SU-DHL-6 (cell line): ENCODE measurements at regions not wholly inside any gene's neighbourhood (a gene's known extent, or its start where the extent isn't known, plus 50 kb on each side); places are given as distances from the start of the nearest gene placed in this dataset.

Source experiments
- H2AFZ ChIP-seq: fragments of 200-600 bp; sonication (generic); 2 replicates; pipeline ENCODE4 v1.6.1; 2014; ENCODE audit warnings: low read depth, mild to moderate bottlenecking, moderate library complexity, mixed read lengths, antibody characterized with exemption, low read length; ENCODE audit not compliant: severe bottlenecking
- H3F3A ChIP-seq: fragments of 200-600 bp; shearing (Covaris generic); 2 replicates; pipeline ENCODE4 v1.6.0; 2016; ENCODE audit warnings: antibody characterized with exemption, mild to moderate bottlenecking; ENCODE audit not compliant: insufficient read depth
- H3K27ac ChIP-seq: fragments of 200-600 bp; sonication (generic); 2 replicates; pipeline ENCODE4 v1.5.1; 2016; ENCODE audit warnings: low read depth, mild to moderate bottlenecking, low read length, moderate library complexity, mixed read lengths
- H3K27me3 ChIP-seq: fragments of 200-600 bp; sonication (generic), shearing (Covaris generic); 2 replicates; pipeline ENCODE4 v1.6.0; 2014; ENCODE audit warnings: mild to moderate bottlenecking, low read length
- H3K36me3 ChIP-seq: fragments of 200-600 bp; sonication (generic); 2 replicates; pipeline ENCODE4 v1.6.1; 2014; ENCODE audit warnings: mild to moderate bottlenecking, low read length, mixed read lengths
- H3K4me2 ChIP-seq: fragments of 300-600, 200-600 bp; shearing (Covaris generic), sonication (generic); 2 replicates; pipeline ENCODE4 v1.6.0; 2014; ENCODE audit warnings: low read length, low read depth, mild to moderate bottlenecking; ENCODE audit not compliant: poor library complexity, severe bottlenecking
- H3K4me3 ChIP-seq: fragments of 200-600 bp; sonication (generic); 2 replicates; pipeline ENCODE4 v1.5.1; 2014; ENCODE audit warnings: antibody characterized with exemption, low read length, mild to moderate bottlenecking, mixed read lengths; ENCODE audit not compliant: insufficient read depth, poor library complexity, severe bottlenecking
- H3K79me2 ChIP-seq: fragments of 200-600 bp; sonication (generic); 2 replicates; pipeline ENCODE4 v1.6.1; 2014; ENCODE audit warnings: mild to moderate bottlenecking, low read length, moderate library complexity; ENCODE audit not compliant: insufficient read depth
- H3K9ac ChIP-seq: fragments of 200-600 bp; sonication (generic); 2 replicates; pipeline ENCODE4 v1.7.0; 2014; ENCODE audit warnings: mild to moderate bottlenecking, low read length
- H3K9me2 ChIP-seq: fragments of 200-600 bp; sonication (generic); replicated peaks from 2 replicates; pipeline ENCODE4 v1.6.1; 2014; ENCODE audit warnings: low read length; ENCODE audit not compliant: insufficient read depth
- H3K9me3 ChIP-seq: fragments of 200-600 bp; sonication (generic); 2 replicates; pipeline ENCODE4 v1.6.1; 2014; ENCODE audit warnings: low read length, mixed read lengths; ENCODE audit not compliant: insufficient read depth
- H4K20me1 ChIP-seq: fragments of 200-600 bp; sonication (generic); 2 replicates; pipeline ENCODE4 v1.6.1; 2014; ENCODE audit warnings: low read depth, mild to moderate bottlenecking, antibody characterized with exemption, low read length, moderate library complexity, mixed read lengths
- CTCF ChIP-seq: fragments of 200-600 bp; sonication (generic); IDR thresholded peaks from one replicate; pipeline ENCODE4 v1.5.1; 2017; ENCODE audit warnings: antibody characterized with exemption, mild to moderate bottlenecking, low read length, moderate library complexity; ENCODE audit not compliant: insufficient read depth, poor library complexity, severe bottlenecking
- EZH2phosphoT487 ChIP-seq: fragments of 200-600 bp; sonication (generic), shearing (Covaris generic); conservative IDR thresholded peaks from 2 replicates; pipeline ENCODE4 v1.6.1; 2018; ENCODE audit warnings: mild to moderate bottlenecking, antibody characterized with exemption, low read length, moderate library complexity, mixed read lengths

- H3K9ac ChIP-seq, result peak overlapping the region; percentile 10; the same call in 1 of the 2 replicates
- no peaks in the 10 kb centered on the region for H4K20me1 ChIP-seq
- H3K4me2 ChIP-seq, result peak overlapping the region; percentile 45
- no peak overlapping the region for H2AFZ ChIP-seq
- peaks cover 4% of the 10 kb centered on the region for H3F3A ChIP-seq
- H3K27me3 ChIP-seq, result no peaks in the 10 kb centered on the region
- no peak for TF ChIP-seq CTCF
- no peak for TF ChIP-seq EZH2phosphoT487
- peak overlapping the region; percentile 65 for H3K27ac ChIP-seq
- no peaks in the 10 kb centered on the region for H3K9me2 ChIP-seq
- no peak overlapping the region for H3K4me3 ChIP-seq
- H3K36me3 ChIP-seq, result no peaks in the 10 kb centered on the region
- no peaks in the 10 kb centered on the region for H3K79me2 ChIP-seq
- H3K9me3 ChIP-seq, result no peaks in the 10 kb centered on the region
These were observed 138.3 kb upstream of the ID2 start for GRCh38 chr2:8543383-8544170.

- no peaks in the 10 kb centered on the region for H3K79me2 ChIP-seq
- TF ChIP-seq EZH2phosphoT487, result no peak
- no peak for TF ChIP-seq CTCF
- no peak overlapping the region for H2AFZ ChIP-seq
- peak overlapping the region; percentile 65 for H3K27ac ChIP-seq
- no peaks in the 10 kb centered on the region for H3K9me2 ChIP-seq
- H3K9ac ChIP-seq, result peak overlapping the region; percentile 19; the same call in 1 of the 2 replicates
- no peaks in the 10 kb centered on the region for H3K27me3 ChIP-seq
- H3K36me3 ChIP-seq, result no peaks in the 10 kb centered on the region
- peak overlapping the region; percentile 45 for H3K4me2 ChIP-seq
- no peaks in the 10 kb centered on the region for H3K9me3 ChIP-seq
- peaks cover 4% of the 10 kb centered on the region for H3F3A ChIP-seq
- H4K20me1 ChIP-seq, result no peaks in the 10 kb centered on the region
- H3K4me3 ChIP-seq, result no peak overlapping the region
These were observed 137.6 kb upstream of the ID2 start for GRCh38 chr2:8544171-8544785.

- Histone ChIP-seq H3F3A (peaks cover 4% of the 10 kb centered on the region), H3K4me2 (peak overlapping the region; percentile 26), H3K27ac (peak overlapping the region; percentile 65), H3K9ac (peak overlapping the region; percentile 19; the same call in 1 of the 2 replicates), H4K20me1 (no peaks in the 10 kb centered on the region), H3K9me2 (no peaks in the 10 kb centered on the region), H3K36me3 (no peaks in the 10 kb centered on the region), H3K27me3 (no peaks in the 10 kb centered on the region), H3K79me2 (no peaks in the 10 kb centered on the region), H2AFZ (no peak overlapping the region), H3K9me3 (no peaks in the 10 kb centered on the region), H3K4me3 (no peak overlapping the region)
- no peak for TF ChIP-seq EZH2phosphoT487
- peak; percentile 48 for TF ChIP-seq CTCF
These were observed 136.8 kb upstream of the ID2 start for GRCh38 chr2:8544786-8545694.
